ENCODE measurements at regions not wholly inside any gene's neighbourhood (a gene's known extent, or its start where the extent isn't known, plus 50 kb on each side); places are given as distances from the start of the nearest gene placed in this dataset.

DNA sequence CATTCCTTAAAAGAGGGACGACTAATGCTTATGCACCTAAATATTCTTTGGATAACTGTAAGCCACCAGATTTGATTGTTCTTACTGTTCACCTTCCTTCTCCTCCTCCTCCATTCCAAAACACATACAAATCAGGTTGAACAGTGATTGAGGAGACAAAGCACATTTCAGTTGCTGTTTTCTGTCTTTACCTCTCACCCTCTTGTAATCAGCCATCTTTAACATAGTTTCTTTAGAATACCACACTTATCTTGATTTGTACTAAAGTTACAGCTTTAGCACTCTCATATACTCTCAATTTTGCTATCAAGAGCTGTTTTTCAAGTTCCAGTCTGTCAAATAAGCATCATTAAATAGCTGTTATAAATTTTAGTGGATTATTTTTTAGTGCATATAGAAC lies 338.3 kb upstream of the RGS6 start:
- H3K27ac ChIP-seq = no peak overlapping the region
- TF ChIP-seq, protein P1, sequence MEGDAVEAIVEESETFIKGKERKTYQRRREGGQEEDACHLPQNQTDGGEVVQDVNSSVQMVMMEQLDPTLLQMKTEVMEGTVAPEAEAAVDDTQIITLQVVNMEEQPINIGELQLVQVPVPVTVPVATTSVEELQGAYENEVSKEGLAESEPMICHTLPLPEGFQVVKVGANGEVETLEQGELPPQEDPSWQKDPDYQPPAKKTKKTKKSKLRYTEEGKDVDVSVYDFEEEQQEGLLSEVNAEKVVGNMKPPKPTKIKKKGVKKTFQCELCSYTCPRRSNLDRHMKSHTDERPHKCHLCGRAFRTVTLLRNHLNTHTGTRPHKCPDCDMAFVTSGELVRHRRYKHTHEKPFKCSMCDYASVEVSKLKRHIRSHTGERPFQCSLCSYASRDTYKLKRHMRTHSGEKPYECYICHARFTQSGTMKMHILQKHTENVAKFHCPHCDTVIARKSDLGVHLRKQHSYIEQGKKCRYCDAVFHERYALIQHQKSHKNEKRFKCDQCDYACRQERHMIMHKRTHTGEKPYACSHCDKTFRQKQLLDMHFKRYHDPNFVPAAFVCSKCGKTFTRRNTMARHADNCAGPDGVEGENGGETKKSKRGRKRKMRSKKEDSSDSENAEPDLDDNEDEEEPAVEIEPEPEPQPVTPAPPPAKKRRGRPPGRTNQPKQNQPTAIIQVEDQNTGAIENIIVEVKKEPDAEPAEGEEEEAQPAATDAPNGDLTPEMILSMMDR (IDR thresholded peaks at IDR 0.05; ENCODE audit: low read depth, low read length, missing control alignments) = no peak
- no peak overlapping the region for H3K4me3 ChIP-seq (ENCODE audit: low read depth, low read length)
- in situ Hi-C loops (cut with HindIII; ENCODE audit: low pct_ligation_motif_present, low sequenced_read_pairs) = no loop called here
- H3K36me3 ChIP-seq (replicated peaks) = no peaks in the 10 kb centered on the region
- no peak for DNase-seq
- no peaks in the 10 kb centered on the region for H3K27me3 ChIP-seq (replicated peaks)

DNA sequence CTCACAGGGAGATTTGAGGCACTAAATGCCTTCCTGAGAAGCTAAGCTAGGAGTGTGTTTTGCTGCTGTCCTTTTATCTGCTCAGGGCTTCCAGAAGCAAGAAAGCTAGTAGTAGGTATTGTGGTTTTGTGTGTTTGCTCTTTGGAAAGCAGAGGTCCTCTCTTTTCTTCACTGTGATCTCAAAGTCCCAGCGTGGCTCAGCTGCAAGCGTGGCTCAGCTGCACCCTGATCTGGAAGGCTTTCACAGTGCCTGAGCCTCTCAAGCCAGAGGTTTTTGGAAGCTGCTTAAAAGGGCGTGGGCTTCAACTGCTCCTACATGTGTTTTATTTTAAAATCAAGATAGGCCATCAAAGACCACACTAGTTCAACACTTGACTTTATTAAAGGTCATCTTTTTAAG lies 337.4 kb upstream of the RGS6 start:
- Histone ChIP-seq H3K27ac (no peak overlapping the region), H3K4me3 (ENCODE audit: low read depth, low read length) (no peak overlapping the region), H3K27me3 (replicated peaks) (no peaks in the 10 kb centered on the region), H3K36me3 (replicated peaks) (no peaks in the 10 kb centered on the region)
- in situ Hi-C loops (cut with HindIII; ENCODE audit: low pct_ligation_motif_present, low sequenced_read_pairs) = no loop called here
- TF ChIP-seq, protein P1 (IDR thresholded peaks at IDR 0.05; ENCODE audit: low read depth, low read length, missing control alignments) = no peak
- no peak for DNase-seq

DNA sequence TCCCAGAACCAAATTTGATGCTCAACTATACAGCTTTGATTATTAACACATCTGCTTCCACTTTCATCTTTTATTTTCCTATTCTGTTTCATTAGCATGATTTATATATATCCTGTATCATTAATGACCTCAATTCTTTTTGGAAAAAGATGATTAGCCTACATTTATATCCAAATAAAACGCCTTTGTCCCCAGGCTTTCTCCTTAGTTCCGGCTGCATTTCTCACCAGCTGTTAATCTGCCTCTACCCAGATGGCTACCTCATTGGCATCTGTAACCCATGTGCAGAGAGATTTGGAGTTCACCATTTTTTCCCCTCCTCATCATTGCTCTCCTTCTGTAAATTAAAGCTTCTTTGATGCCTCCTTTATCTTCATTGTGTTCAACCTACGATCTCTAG lies 336.8 kb upstream of the RGS6 start:
- TF ChIP-seq, protein P1 (IDR thresholded peaks at IDR 0.05; ENCODE audit: low read depth, low read length, missing control alignments) = no peak
- Histone ChIP-seq H3K4me3 (ENCODE audit: low read depth, low read length) (no peak overlapping the region), H3K27ac (no peak overlapping the region), H3K36me3 (replicated peaks) (no peaks in the 10 kb centered on the region), H3K27me3 (replicated peaks) (no peaks in the 10 kb centered on the region)
- in situ Hi-C loops (cut with HindIII; ENCODE audit: low pct_ligation_motif_present, low sequenced_read_pairs) = no loop called here
- no peak for DNase-seq

DNA sequence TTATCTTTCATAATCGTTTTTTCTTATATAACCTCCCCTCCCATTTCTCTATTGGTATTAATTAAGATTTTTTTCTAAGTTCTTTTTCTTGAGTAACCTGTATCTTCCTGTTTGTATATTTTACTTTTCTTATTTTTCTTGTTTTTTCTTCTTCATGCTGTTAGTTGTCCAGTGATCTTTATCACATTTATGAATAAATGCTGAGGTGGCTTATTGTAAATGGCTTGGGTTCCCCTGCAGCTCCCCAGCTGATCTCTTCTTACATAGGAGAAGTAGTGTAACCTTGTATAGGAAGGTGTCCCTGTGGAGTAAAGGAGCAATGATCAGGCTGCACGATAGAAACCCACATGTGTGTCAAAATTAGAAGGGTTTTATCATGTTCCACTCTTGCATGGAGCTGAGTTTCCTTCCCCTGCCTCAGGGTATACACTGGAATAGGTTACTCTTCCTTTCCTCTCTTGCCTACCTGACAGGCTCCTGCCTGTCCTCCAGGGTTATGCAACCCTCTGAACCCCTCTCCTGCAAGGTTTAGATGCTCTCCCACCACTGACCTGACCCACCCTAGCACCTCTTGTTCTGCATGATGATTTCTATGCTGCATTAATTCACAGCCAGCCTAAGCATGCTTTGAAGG lies 334.8 kb upstream of the RGS6 start:
- TF ChIP-seq, protein P1 (IDR thresholded peaks at IDR 0.05; ENCODE audit: low read depth, low read length, missing control alignments) = no peak
- no peak for DNase-seq
- in situ Hi-C loops (cut with HindIII; ENCODE audit: low pct_ligation_motif_present, low sequenced_read_pairs) = no loop called here
- H3K27ac ChIP-seq = no peak overlapping the region
- H3K4me3 ChIP-seq (ENCODE audit: low read depth, low read length) = no peak overlapping the region
- no peaks in the 10 kb centered on the region for H3K36me3 ChIP-seq (replicated peaks)
- no peaks in the 10 kb centered on the region for H3K27me3 ChIP-seq (replicated peaks)

DNA sequence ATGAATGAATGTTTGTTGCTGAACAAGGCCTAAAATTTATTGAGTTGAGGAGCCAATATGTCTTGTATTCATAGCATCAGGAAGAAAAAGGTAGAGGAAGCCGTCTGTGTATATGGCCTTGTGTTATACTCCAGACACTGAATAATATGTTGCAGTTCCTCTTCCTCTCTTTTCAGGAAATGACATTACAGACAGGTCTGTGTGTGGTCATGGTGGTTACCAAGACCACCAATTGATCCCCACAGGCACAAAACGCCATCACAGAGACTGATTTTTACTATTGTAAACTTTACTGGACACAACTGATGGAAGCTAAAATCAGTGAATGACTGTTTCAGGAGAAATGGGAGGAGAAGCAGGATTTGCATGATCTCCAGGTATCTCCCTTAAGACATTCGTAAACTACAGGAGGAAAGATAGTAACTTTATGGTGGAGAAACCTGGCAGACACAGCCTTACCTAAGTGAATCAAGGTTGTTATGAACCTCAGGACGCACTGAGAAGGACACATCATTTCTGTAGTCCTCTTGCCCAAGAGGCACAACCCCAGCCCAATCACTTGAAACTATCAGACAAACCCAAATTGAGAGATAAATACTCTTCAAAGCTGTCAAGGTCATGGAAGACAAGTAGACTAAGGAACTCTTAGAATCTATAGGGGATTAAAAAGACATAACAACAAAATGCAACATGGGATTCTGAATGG lies 334.1 kb upstream of the RGS6 start:
- TF ChIP-seq, protein P1 (IDR thresholded peaks at IDR 0.05; ENCODE audit: low read depth, low read length, missing control alignments) = no peak
- no peak for DNase-seq
- Histone ChIP-seq H3K27ac (no peak overlapping the region), H3K36me3 (replicated peaks) (no peaks in the 10 kb centered on the region), H3K4me3 (ENCODE audit: low read depth, low read length) (no peak overlapping the region), H3K27me3 (replicated peaks) (no peaks in the 10 kb centered on the region)
- in situ Hi-C loops (cut with HindIII; ENCODE audit: low pct_ligation_motif_present, low sequenced_read_pairs) = no loop called here

All from brain microvascular endothelial cell (primary cell).